ENCODE measurements at regions not wholly inside any gene's neighbourhood (a gene's known extent, or its start where the extent isn't known, plus 50 kb on each side); places are given as distances from the start of the nearest gene placed in this dataset.

- peak; percentile 57 for DNase-seq
Observed at GRCh38 chr3:164539215-164539614, 539.1 kb downstream of the SI start.

- no peak for DNase-seq
Observed at GRCh38 chr3:164537485-164537884, 540.8 kb downstream of the SI start.

GRCh38 chr3:164533275-164533674 is 545.0 kb downstream of the SI start:
- DNase-seq: peak; percentile 34

- DNase-seq: no peak
Observed at GRCh38 chr3:164526250-164526649, 552.0 kb downstream of the SI start.

- no peak for DNase-seq
Observed at GRCh38 chr3:164524201-164524600, 554.1 kb downstream of the SI start.

- DNase-seq: no peak
Observed at GRCh38 chr3:164522073-164522763, 556.1 kb downstream of the SI start.

- no peak for DNase-seq
Observed at GRCh38 chr3:164521644-164522043, 556.7 kb downstream of the SI start.

- no peak for DNase-seq
Observed at GRCh38 chr3:164521139-164521538, 557.2 kb downstream of the SI start.

- no peak for DNase-seq
Observed at GRCh38 chr3:164515256-164515655, 563.0 kb downstream of the SI start.

GRCh38 chr3:164514576-164514975 is 563.7 kb downstream of the SI start:
- no peak for DNase-seq

- DNase-seq: peak; percentile 11
Observed at GRCh38 chr3:164507886-164508285, 570.4 kb downstream of the SI start.

GRCh38 chr3:164498917-164499316 is 579.4 kb downstream of the SI start:
- no peak for DNase-seq

- DNase-seq: no peak
Observed at GRCh38 chr3:164488893-164489292, 589.4 kb downstream of the SI start.

- DNase-seq: no peak
Observed at GRCh38 chr3:164486150-164486549, 592.1 kb downstream of the SI start.

- peak; percentile 94 for DNase-seq
Observed at GRCh38 chr3:164479978-164480377, 598.3 kb downstream of the SI start.

- peak; percentile 64 for DNase-seq
Observed at GRCh38 chr3:164479406-164479805, 598.9 kb downstream of the SI start.

GRCh38 chr3:164478323-164478722 is 600.0 kb downstream of the SI start:
- DNase-seq: no peak

GRCh38 chr3:164477403-164477802 is 600.9 kb downstream of the SI start:
- no peak for DNase-seq

- DNase-seq: no peak
Observed at GRCh38 chr3:164476631-164477030, 601.7 kb downstream of the SI start.

- DNase-seq: no peak
Observed at GRCh38 chr3:164470471-164470870, 607.8 kb downstream of the SI start.

GRCh38 chr3:164468055-164468454 is 610.2 kb downstream of the SI start:
- no peak for DNase-seq

- DNase-seq: no peak
Observed at GRCh38 chr3:164467007-164467406, 611.3 kb downstream of the SI start.

- DNase-seq: no peak
Observed at GRCh38 chr3:164465172-164465571, 613.1 kb downstream of the SI start.

GRCh38 chr3:164460851-164461250 is 617.4 kb downstream of the SI start:
- DNase-seq: no peak

GRCh38 chr3:164459521-164460151 is 618.7 kb downstream of the SI start:
- peak; percentile 52 for DNase-seq
